GM23338 (cell line): ENCODE measurements at regions not wholly inside any gene's neighbourhood (a gene's known extent, or its start where the extent isn't known, plus 50 kb on each side); places are given as distances from the start of the nearest gene placed in this dataset.

Experiments used
- ATAC-seq: fragments of 200-7000 bp; cut with Tn5 transposase; 3 replicates; pipeline ENCODE4 v1.9.1; 2020
- DNase-seq: peaks from one replicate; pipeline ENCODE4 v3.0.0-alpha.2; 2015; ENCODE audit warnings: low spot score
- H2AFZ ChIP-seq: fragments of 200-600 bp; sonication (generic); 2 replicates; pipeline ENCODE4 v1.8.0; 2016; ENCODE audit warnings: antibody characterized with exemption, mild to moderate bottlenecking, moderate library complexity
- H3F3A ChIP-seq: fragments of 200-600 bp; sonication (generic); replicated peaks from 2 replicates; pipeline ENCODE4 v1.8.0; 2017; ENCODE audit warnings: antibody characterized with exemption, mixed run types, low read depth
- H3K27ac ChIP-seq: fragments of 200-600 bp; sonication (generic); 2 replicates; pipeline ENCODE4 v1.6.1; 2016; ENCODE audit warnings: low read depth
- H3K27me3 ChIP-seq: fragments of 200-600 bp; sonication (generic); 2 replicates; pipeline ENCODE4 v1.8.0; 2016; ENCODE audit warnings: mild to moderate bottlenecking, mixed run types, moderate library complexity; ENCODE audit not compliant: insufficient read depth
- H3K36me3 ChIP-seq: fragments of 200-600 bp; sonication (generic); 2 replicates; pipeline ENCODE4 v1.8.0; 2016; ENCODE audit warnings: mild to moderate bottlenecking; ENCODE audit not compliant: insufficient read depth
- H3K4me1 ChIP-seq: fragments of 200-600 bp; sonication (generic); 2 replicates; pipeline ENCODE4 v1.8.0; 2016; ENCODE audit warnings: mild to moderate bottlenecking, moderate library complexity; ENCODE audit not compliant: insufficient read depth
- H3K4me2 ChIP-seq: fragments of 200-600 bp; sonication (generic); 2 replicates; pipeline ENCODE4 v1.7.1; 2017; ENCODE audit warnings: mixed run types
- H3K4me3 ChIP-seq: fragments of 200-600 bp; sonication (generic); 2 replicates; pipeline ENCODE4 v1.6.1; 2016; ENCODE audit warnings: mixed run types
- H3K79me2 ChIP-seq: fragments of 200-600 bp; sonication (generic); replicated peaks from 2 replicates; pipeline ENCODE4 v1.8.0; 2017; ENCODE audit warnings: mild to moderate bottlenecking; ENCODE audit not compliant: insufficient read depth
- H3K9me2 ChIP-seq: fragments of 200-600 bp; sonication (generic); 2 replicates; pipeline ENCODE4 v1.8.0; 2017; ENCODE audit not compliant: insufficient read depth
- H4K20me1 ChIP-seq: fragments of 200-600 bp; sonication (generic); replicated peaks from 2 replicates; pipeline ENCODE4 v1.8.0; 2017; ENCODE audit warnings: mild to moderate bottlenecking; ENCODE audit not compliant: insufficient read depth
- H3K27ac Mint-ChIP-seq: 2 replicates; pipeline ENCODE4 v1.8.0; 2020; ENCODE audit warnings: inconsistent platforms, mild to moderate bottlenecking, moderate library complexity, mixed read lengths
- H3K27me3 Mint-ChIP-seq: 3 replicates; pipeline ENCODE4 v1.8.0; 2022; ENCODE audit warnings: low read depth, mild to moderate bottlenecking, moderate library complexity, mixed read lengths, inconsistent platforms; ENCODE audit not compliant: insufficient read depth, poor library complexity
- H3K36me3 Mint-ChIP-seq: 3 replicates; pipeline ENCODE4 v1.8.0; 2021; ENCODE audit warnings: low read depth, mild to moderate bottlenecking, inconsistent platforms, moderate library complexity, mixed read lengths
- H3K4me1 Mint-ChIP-seq: 3 replicates; pipeline ENCODE4 v1.8.0; 2020; ENCODE audit warnings: mild to moderate bottlenecking, inconsistent platforms, mixed read lengths
- H3K4me3 Mint-ChIP-seq: 3 replicates; pipeline ENCODE4 v1.8.0; 2021; ENCODE audit warnings: moderate library complexity, mild to moderate bottlenecking, inconsistent platforms, mixed read lengths
- H3K9me3 Mint-ChIP-seq: 3 replicates; pipeline ENCODE4 v1.8.0; 2020; ENCODE audit warnings: moderate library complexity, mild to moderate bottlenecking, inconsistent platforms, mixed read lengths
- CTCF ChIP-seq, 2 experiments: fragments of 200-600 bp in 1 of 2; sonication (generic) in 1 of 2; conservative IDR thresholded peaks; 2 replicates each; pipeline versions ENCODE4 v1.5.1 to v1.6.1; 2016 to 2017; ENCODE audit warnings: antibody characterized with exemption in 2 of 2, low read depth in 2 of 2, mild to moderate bottlenecking in 2 of 2, moderate library complexity in 1 of 2
- EZH2 ChIP-seq: fragments of 200-600 bp; sonication (generic); IDR thresholded peaks from one replicate; pipeline ENCODE4 v1.8.0; 2017; ENCODE audit warnings: antibody characterized with exemption, mild to moderate bottlenecking, low read depth; ENCODE audit not compliant: unreplicated experiment
- EZH2phosphoT487 ChIP-seq: fragments of 200-600 bp; sonication (generic); IDR thresholded peaks from one replicate; pipeline ENCODE4 v1.8.1; 2018; ENCODE audit warnings: antibody characterized with exemption; ENCODE audit not compliant: unreplicated experiment
- NANOG ChIP-seq: IDR thresholded peaks from 2 replicates; pipeline ENCODE4 v1.6.1; 2016; ENCODE audit warnings: antibody characterized with exemption, borderline replicate concordance
- POLR2AphosphoS5 ChIP-seq: IDR thresholded peaks from 2 replicates; pipeline ENCODE4 v1.6.1; 2016; ENCODE audit warnings: antibody characterized with exemption, low read depth
- REST ChIP-seq: IDR thresholded peaks from one replicate; pipeline ENCODE4 v1.6.1; 2018; ENCODE audit warnings: antibody characterized with exemption; ENCODE audit not compliant: unreplicated experiment
- ZNF114 ChIP-seq: fragments of 250-450 bp; sonication (Bioruptor Pico); IDR thresholded peaks from 2 replicates; pipeline ENCODE4 v1.5.0; 2020; ENCODE audit warnings: mild to moderate bottlenecking, moderate library complexity
- ZNF331 ChIP-seq: fragments of 250-450 bp; sonication (Bioruptor Pico); IDR thresholded peaks from 2 replicates; pipeline ENCODE4 v1.5.0; 2020; ENCODE audit warnings: low read depth, mild to moderate bottlenecking, moderate library complexity
- ZNF462 ChIP-seq: fragments of 250-450 bp; sonication (Bioruptor Pico); IDR thresholded peaks from 2 replicates; pipeline ENCODE4 v1.5.0; 2020; ENCODE audit warnings: mild to moderate bottlenecking, moderate library complexity

- Histone ChIP-seq H3F3A (0 out of 2 replicates have a peak, but pooled peaks cover 3% of the 10 kb centered on the region), H3K4me3 (no peak overlapping the region), H2AFZ (no peak overlapping the region), H3K9me2 (no peaks in the 10 kb centered on the region), H3K36me3 (no peaks in the 10 kb centered on the region), H4K20me1 (no peaks in the 10 kb centered on the region; the same call in 1 of the 2 replicates), H3K79me2 (no peaks in the 10 kb centered on the region), H3K27me3 (no peaks in the 10 kb centered on the region), H3K4me2 (no peak overlapping the region), H3K27ac (no peak overlapping the region), H3K4me1 (no peaks in the 10 kb centered on the region; the same call in 1 of the 2 replicates)
- Mint-ChIP-seq H3K27me3 (peaks cover 10% of the 10 kb centered on the region), H3K36me3 (peaks cover 5% of the 10 kb centered on the region; the same call in 1 of the 3 replicates), H3K9me3 (no peaks in the 10 kb centered on the region; the same call in 2 of the 3 replicates), H3K4me3 (no peak overlapping the region), H3K4me1 (peaks cover 13% of the 10 kb centered on the region), H3K27ac (no peak overlapping the region)
- DNase-seq (no peak), ATAC-seq (peak; percentile 80)
- TF ChIP-seq POLR2AphosphoS5 (no peak), ZNF462 (CRISPR knock-in tag) (no peak), ZNF114 (CRISPR knock-in tag) (no peak), EZH2 (no peak), NANOG (no peak), CTCF (conservative IDR thresholded peaks at IDR 0.05; ENCODE audit: low read depth in 2 of 2) (no peak), ZNF331 (CRISPR knock-in tag) (no peak), EZH2phosphoT487 (no peak), REST (no peak)
Observed at GRCh38 chr16:85291302-85292148, 179.3 kb upstream of the CIBAR2 start.
